NCI-H446 treated with DMSO at 0.1 percent for 48 hours (cell line): ENCODE measurements at regions not wholly inside any gene's neighbourhood (a gene's known extent, or its start where the extent isn't known, plus 50 kb on each side); places are given as distances from the start of the nearest gene placed in this dataset.
A peak's percentile ranks its signal among the peaks of the same experiment; 100 is the strongest.

Source experiments
- DNase-seq: peaks from one replicate; lab custom pipeline; 2025; lab: John Stamatoyannopoulos, UW

- no peak for DNase-seq
Measured at GRCh38 chr1:72649211-72649888, 367.0 kb upstream of the NEGR1 start.

DNA sequence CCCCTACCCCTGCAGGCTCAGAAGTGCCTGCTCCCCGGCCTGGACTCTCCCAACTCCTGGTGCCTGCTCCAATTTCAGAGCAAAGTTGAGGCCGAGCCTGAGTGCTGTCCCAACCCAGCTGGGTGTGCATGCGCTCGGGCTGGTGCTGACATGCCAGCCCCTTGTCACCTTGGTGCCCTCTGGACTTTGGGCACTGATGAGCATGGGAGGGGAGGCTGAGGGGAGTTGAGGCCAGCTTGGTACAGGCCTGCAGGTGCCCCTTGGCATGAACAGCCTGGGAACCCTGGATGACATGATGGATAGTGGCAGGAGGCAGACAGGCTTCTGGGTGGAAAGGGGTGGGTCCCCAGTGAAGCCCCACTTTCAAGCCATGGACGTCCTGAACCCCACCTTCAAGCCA, 366.1 kb upstream of the NEGR1 start:
- DNase-seq: no peak

DNA sequence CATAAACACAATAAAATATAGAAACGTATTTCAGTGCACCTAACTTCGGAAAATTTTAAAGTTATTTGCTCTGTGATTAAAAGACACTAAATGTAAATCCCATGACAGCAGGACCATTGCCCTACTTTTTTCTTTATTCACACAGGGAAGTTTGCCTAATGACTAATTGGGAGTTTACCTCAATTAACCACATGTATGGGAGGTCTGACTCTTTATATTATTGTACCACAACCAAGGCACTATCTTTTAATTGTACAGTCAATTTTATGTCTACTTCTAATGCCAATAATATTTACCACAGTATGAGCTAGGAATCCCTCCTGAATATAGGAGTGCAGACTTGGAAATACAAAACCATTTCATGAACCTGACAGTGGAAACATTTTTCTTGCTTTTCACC, 360.8 kb upstream of the NEGR1 start:
- no peak for DNase-seq

GRCh38 chr1:72637593-72637992, 355.3 kb upstream of the NEGR1 start:
- no peak for DNase-seq

DNA sequence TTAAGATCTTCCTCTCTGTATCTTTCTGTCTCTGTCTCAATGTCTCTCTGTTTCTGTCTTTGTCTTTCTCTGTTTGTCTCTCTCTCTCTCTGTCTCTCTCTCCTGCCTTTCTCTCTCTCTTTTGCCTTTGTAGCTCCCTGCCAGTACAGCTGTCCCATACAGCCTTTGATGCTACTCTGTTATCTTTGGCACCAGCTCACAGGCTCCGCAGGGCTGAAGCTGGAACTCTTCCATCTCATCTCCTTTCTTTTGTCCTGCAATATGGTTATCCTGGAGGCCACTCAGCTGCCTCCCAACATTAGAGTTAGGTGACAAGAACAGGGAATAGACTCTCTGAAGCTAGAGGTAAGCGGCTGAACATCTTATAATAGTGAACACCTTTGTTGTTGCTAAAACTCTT, 354.3 kb upstream of the NEGR1 start:
- peak; percentile 83 for DNase-seq

DNA sequence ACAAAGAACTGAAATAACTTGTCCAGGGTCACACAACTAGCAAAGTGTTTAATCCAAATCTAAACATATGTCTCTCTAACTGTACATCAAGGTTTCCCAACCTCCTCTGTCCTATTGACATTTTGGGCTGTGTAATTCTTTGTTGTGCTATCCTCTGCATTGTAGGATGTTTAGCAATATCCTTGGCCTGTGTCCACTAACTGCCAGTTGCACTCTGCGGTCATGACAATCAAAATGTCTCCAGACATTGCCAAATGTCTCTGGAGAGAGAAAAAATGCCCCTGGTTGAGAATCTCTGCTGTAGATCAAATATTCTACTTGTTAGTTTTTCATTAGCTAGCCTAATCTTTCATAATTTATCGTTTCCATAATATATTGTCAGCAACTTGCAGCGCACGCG, 353.4 kb upstream of the NEGR1 start:
- peak; percentile 52 for DNase-seq

GRCh38 chr1:72634946-72635345, 352.6 kb upstream of the NEGR1 start:
- peak; percentile 45 for DNase-seq

GRCh38 chr1:72631449-72631848, 349.1 kb upstream of the NEGR1 start:
- DNase-seq: no peak

GRCh38 chr1:72623299-72623708, 341.0 kb upstream of the NEGR1 start:
- DNase-seq: peak; percentile 67

- DNase-seq: no peak
Measured at GRCh38 chr1:72620453-72620852, 338.1 kb upstream of the NEGR1 start.

- no peak for DNase-seq
Measured at GRCh38 chr1:72606216-72606810, 324.0 kb upstream of the NEGR1 start.

DNA sequence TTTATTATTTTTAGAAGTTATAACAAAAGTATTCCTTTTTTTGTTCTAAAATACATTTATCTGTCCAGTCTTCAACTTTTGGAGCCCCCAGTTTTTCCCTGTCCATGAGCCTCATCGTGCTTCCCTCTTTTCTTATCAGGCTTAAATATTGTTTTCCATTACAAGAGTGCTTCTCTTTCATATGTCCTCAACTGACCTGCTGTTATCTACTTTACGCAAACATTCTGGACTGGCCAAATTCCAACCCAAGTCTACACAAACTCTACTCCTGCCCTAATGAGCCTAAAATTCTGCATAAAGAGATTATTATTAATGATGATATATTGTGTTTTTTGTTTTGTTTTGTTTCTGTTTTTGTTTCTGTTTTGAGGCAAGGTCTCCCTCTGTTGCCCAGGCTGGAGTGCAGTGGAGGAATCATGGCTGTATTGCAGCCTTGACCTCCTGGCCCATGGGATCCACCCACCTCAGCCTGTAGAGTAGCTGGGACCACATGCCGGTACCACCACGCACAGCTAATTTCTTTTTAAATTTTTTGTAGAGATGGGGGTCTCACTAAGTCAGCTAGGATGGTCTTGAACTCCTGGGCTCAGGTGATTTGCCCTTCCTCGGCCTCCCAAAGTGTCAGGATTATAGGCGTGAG, 318.8 kb upstream of the NEGR1 start:
- DNase-seq: no peak

DNA sequence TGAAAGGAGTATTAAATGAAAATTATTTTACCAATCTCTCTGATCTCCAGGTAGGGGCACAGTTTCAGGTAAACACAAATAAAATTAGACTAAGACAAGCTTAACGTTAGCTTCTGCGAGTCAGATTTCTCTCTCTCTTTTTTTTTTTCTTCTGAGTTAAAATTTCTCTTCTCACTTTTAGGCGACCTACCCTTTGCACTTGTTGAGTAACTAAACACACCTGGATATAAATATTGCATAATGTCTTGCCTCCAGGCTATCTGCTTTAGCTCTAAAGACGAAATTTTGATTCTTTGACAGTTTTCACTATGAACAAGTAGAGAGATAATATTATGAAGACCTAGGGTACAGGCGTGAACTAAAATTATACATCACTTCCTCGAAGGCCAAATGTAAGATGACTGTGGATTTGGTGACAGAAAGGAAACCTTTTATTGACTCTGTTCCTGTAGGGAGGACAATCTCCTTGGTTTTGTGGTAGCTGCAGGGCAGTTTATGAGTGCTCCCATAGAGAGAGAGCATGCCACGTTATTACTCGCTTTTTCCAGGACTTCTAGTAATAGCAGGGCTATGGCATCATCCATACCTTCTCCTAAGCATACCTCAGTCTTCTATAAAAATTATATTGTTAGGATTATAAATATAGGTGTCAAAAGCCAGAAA, 303.8 kb upstream of the NEGR1 start:
- no peak for DNase-seq

DNA sequence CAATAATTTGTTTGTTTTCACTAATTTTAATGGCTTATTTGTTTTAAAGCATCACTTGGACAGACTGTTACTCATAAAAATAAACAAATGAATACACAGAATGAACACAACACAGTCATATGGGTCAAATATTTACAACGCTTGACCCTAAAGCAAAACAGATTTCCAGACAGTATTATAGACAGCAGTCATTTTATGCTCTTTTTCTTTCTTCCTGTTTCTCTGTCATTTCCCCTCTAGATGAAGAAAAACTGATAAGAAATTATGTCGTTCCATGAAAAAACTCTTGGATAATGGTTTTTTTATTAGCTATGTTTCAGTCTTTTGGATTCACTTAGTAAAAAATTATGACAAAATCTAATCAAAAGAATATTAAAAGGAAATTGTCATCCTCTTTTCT, 297.3 kb upstream of the NEGR1 start:
- no peak for DNase-seq

GRCh38 chr1:72570815-72571214, 288.5 kb upstream of the NEGR1 start:
- no peak for DNase-seq

DNA sequence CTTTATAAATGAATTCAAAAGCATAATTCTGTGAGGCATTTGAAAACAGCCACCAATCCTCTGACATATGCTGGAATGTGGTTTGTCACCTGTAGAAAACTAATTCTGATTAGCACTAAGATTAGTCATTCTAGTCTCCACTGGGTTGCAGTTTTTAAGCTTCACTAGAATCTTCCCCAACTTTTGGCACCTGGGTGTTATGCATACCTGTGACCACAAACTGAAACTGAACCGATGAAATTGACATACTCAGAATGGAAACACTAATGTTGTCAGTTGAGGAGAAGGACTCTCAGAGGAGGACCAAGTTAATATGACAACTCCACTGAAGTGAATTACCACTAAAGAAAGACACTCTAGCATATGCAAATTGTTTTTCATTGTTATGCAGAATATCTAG, 285.8 kb upstream of the NEGR1 start:
- DNase-seq: no peak

DNA sequence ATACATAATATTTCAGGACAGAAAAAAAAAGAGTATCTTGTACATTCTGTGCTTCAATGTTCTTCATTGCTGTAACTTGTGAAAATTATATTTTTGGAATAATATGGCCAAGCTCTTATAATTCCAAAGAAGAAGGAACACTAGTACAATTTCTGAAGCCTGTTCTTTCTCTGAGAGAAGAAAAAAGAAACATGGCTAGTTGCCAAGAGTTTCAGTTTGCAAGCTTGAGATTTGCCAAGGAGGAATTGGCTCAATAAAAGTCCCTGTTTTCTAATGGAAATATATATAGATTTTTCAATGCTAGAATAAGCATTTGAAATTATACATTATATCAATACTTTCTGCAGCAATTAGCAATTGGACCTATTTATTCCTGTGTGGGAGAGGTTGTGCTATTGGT, 285.2 kb upstream of the NEGR1 start:
- DNase-seq: peak; percentile 36

- no peak for DNase-seq
Measured at GRCh38 chr1:72564749-72565148, 282.4 kb upstream of the NEGR1 start.

GRCh38 chr1:72557446-72558049, 275.2 kb upstream of the NEGR1 start:
- DNase-seq: no peak

DNA sequence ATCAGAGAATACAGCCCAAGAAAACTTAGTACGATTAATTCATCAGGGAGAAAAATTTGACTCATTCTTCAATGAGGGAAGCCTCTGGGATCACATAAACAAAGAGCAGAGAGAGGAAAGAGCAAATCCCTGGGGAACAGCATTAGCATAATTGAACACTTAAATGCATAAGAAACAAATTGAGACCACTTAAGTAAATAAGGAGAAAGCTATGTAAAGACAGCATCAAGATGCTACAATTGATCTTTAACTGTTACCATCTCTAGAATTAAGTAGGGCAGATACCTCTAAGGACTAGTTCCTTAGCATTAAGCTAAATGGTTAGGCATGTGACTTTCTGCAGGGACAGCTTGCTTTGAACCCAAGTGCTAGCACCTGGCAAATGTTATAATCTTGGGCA, 265.1 kb upstream of the NEGR1 start:
- DNase-seq: no peak

GRCh38 chr1:72540674-72541073, 258.3 kb upstream of the NEGR1 start:
- DNase-seq: no peak

DNA sequence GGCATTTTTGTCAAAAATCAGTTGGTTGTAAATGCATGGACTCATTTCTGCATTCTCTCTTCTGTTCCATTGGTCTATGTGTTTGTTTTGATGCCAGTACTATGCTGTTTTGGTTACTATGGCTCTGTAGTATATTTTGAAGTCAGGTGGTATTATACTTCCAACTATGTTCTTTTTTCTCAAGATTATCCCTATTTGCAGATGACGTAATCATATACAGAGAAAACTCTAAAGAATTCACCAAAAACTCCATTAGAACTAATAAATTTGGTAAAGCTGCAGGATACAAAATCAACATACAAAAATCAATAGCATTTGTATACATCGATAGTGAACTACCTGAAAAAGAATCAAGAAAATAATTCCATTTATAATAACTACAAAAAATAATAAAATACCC, 253.1 kb upstream of the NEGR1 start:
- no peak for DNase-seq

DNA sequence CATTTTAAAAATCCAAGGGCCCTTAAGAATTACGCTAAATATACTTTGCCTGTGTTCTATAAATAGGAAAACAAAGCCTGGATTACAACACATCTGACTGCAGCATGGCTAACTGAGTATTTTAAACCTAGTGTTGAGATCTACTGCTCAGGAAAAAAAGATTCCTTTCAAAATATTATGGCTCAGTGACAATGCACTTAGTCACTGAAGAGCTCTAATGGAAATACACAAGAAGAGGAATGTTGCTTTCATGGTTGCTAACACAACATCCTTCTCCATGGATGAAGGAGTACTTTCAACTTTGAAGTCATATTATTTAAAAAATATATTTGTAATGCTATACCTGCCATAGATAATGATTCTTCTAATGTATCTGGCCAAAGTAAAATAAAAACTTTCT, 248.3 kb upstream of the NEGR1 start:
- no peak for DNase-seq
